ENCODE measurements at regions not wholly inside any gene's neighbourhood (a gene's known extent, or its start where the extent isn't known, plus 50 kb on each side); places are given as distances from the start of the nearest gene placed in this dataset.

DNA sequence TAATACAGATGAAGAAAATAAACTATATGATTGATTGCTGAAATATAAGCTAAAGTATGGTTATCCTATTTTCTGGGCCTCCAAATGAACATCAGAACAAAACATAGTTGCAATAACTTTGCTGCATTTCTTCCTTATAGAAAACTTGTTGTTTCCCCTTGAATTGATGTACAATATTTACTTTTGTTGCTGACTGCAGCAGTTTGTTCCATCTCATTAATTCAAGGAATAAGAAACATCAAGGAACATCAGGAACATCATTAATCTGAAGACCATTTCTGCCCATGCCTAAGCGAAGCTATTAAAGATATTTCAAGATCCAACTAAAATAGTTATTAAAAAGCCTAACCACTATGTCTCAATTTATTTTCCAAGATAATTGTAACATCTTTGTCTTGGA is 363.6 kb upstream of the EDIL3 start (continued):
- TF ChIP-seq, protein P1, sequence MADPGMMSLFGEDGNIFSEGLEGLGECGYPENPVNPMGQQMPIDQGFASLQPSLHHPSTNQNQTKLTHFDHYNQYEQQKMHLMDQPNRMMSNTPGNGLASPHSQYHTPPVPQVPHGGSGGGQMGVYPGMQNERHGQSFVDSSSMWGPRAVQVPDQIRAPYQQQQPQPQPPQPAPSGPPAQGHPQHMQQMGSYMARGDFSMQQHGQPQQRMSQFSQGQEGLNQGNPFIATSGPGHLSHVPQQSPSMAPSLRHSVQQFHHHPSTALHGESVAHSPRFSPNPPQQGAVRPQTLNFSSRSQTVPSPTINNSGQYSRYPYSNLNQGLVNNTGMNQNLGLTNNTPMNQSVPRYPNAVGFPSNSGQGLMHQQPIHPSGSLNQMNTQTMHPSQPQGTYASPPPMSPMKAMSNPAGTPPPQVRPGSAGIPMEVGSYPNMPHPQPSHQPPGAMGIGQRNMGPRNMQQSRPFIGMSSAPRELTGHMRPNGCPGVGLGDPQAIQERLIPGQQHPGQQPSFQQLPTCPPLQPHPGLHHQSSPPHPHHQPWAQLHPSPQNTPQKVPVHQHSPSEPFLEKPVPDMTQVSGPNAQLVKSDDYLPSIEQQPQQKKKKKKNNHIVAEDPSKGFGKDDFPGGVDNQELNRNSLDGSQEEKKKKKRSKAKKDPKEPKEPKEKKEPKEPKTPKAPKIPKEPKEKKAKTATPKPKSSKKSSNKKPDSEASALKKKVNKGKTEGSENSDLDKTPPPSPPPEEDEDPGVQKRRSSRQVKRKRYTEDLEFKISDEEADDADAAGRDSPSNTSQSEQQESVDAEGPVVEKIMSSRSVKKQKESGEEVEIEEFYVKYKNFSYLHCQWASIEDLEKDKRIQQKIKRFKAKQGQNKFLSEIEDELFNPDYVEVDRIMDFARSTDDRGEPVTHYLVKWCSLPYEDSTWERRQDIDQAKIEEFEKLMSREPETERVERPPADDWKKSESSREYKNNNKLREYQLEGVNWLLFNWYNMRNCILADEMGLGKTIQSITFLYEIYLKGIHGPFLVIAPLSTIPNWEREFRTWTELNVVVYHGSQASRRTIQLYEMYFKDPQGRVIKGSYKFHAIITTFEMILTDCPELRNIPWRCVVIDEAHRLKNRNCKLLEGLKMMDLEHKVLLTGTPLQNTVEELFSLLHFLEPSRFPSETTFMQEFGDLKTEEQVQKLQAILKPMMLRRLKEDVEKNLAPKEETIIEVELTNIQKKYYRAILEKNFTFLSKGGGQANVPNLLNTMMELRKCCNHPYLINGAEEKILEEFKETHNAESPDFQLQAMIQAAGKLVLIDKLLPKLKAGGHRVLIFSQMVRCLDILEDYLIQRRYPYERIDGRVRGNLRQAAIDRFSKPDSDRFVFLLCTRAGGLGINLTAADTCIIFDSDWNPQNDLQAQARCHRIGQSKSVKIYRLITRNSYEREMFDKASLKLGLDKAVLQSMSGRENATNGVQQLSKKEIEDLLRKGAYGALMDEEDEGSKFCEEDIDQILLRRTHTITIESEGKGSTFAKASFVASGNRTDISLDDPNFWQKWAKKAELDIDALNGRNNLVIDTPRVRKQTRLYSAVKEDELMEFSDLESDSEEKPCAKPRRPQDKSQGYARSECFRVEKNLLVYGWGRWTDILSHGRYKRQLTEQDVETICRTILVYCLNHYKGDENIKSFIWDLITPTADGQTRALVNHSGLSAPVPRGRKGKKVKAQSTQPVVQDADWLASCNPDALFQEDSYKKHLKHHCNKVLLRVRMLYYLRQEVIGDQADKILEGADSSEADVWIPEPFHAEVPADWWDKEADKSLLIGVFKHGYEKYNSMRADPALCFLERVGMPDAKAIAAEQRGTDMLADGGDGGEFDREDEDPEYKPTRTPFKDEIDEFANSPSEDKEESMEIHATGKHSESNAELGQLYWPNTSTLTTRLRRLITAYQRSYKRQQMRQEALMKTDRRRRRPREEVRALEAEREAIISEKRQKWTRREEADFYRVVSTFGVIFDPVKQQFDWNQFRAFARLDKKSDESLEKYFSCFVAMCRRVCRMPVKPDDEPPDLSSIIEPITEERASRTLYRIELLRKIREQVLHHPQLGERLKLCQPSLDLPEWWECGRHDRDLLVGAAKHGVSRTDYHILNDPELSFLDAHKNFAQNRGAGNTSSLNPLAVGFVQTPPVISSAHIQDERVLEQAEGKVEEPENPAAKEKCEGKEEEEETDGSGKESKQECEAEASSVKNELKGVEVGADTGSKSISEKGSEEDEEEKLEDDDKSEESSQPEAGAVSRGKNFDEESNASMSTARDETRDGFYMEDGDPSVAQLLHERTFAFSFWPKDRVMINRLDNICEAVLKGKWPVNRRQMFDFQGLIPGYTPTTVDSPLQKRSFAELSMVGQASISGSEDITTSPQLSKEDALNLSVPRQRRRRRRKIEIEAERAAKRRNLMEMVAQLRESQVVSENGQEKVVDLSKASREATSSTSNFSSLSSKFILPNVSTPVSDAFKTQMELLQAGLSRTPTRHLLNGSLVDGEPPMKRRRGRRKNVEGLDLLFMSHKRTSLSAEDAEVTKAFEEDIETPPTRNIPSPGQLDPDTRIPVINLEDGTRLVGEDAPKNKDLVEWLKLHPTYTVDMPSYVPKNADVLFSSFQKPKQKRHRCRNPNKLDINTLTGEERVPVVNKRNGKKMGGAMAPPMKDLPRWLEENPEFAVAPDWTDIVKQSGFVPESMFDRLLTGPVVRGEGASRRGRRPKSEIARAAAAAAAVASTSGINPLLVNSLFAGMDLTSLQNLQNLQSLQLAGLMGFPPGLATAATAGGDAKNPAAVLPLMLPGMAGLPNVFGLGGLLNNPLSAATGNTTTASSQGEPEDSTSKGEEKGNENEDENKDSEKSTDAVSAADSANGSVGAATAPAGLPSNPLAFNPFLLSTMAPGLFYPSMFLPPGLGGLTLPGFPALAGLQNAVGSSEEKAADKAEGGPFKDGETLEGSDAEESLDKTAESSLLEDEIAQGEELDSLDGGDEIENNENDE (IDR thresholded peaks at IDR 0.05; ENCODE audit: insufficient replicate concordance, low read length): no peak
- TF ChIP-seq TAF7 (optimal IDR thresholded peaks at IDR 0.05; ENCODE audit: borderline replicate concordance, low read depth, low read length) (no peak), SIX5 (IDR thresholded peaks at IDR 0.05; ENCODE audit: low read depth, low read length) (no peak), CHD1 (IDR thresholded peaks at IDR 0.05; ENCODE audit: low read depth, low read length) (no peak), JUN (IDR thresholded peaks at IDR 0.05; ENCODE audit: low read depth, low read length) (no peak), JUND (IDR thresholded peaks at IDR 0.05; ENCODE audit: low read length) (no peak), FOSL1 (IDR thresholded peaks at IDR 0.05; ENCODE audit: insufficient read depth, low read depth, low read length) (no peak), SIRT6 (IDR thresholded peaks at IDR 0.05; ENCODE audit: low read length) (no peak), POU5F1 (IDR thresholded peaks at IDR 0.05; ENCODE audit: low read depth, low read length) (no peak), SP4 (IDR thresholded peaks at IDR 0.05; ENCODE audit: low read length) (no peak)
- TF ChIP-seq, protein P2, sequence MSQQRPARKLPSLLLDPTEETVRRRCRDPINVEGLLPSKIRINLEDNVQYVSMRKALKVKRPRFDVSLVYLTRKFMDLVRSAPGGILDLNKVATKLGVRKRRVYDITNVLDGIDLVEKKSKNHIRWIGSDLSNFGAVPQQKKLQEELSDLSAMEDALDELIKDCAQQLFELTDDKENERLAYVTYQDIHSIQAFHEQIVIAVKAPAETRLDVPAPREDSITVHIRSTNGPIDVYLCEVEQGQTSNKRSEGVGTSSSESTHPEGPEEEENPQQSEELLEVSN (IDR thresholded peaks at IDR 0.05): no peak

Data from H1 (cell line).